ENCODE measurements at regions not wholly inside any gene's neighbourhood (a gene's known extent, or its start where the extent isn't known, plus 50 kb on each side); places are given as distances from the start of the nearest gene placed in this dataset.

GRCh38 chr10:78212786-78213175 is 179.1 kb downstream of the RPS24 start:
- RAD21 ChIA-PET (ENCODE audit: low non-redundant PET in 1 of 2, low total read pairs in 2 of 2, uncharacterized antibody in 2 of 2, unreplicated experiment in 2 of 2): no interaction called here
- Histone ChIP-seq H3K9me2 (ENCODE audit: insufficient read depth) (no peaks in the 10 kb centered on the region), H3K9me3 (ENCODE audit: control insufficient read depth in 1 of 2, insufficient read depth in 1 of 2, low read depth in 1 of 2, low read length in 2 of 2) (no peaks in the 10 kb centered on the region), H3K36me3 (ENCODE audit: control insufficient read depth in 1 of 2, insufficient read depth in 2 of 2, low read length in 2 of 2) (no peaks in the 10 kb centered on the region), H3K4me1 (ENCODE audit: control insufficient read depth in 1 of 2, insufficient read depth in 2 of 2, low read length in 2 of 2) (no peaks in the 10 kb centered on the region), H3K4me2 (ENCODE audit: low read length) (no peak overlapping the region), H3K27ac (ENCODE audit: low read depth, low read length) (no peak overlapping the region), H4K20me1 (ENCODE audit: insufficient read depth) (no peaks in the 10 kb centered on the region), H2AFZ (ENCODE audit: low read depth, low read length, poor library complexity, severe bottlenecking) (no peak overlapping the region), H3K4me3 (replicated peaks in 1 of 2; ENCODE audit: low read depth in 1 of 2, low read length in 2 of 2) (no peak overlapping the region), H3K9ac (ENCODE audit: low read length) (no peak overlapping the region), H3K27me3 (ENCODE audit: insufficient read depth, low read length) (peaks cover 26% of the 10 kb centered on the region; the same call in 1 of the 2 replicates), H3K79me2 (ENCODE audit: insufficient read depth, low read length) (no peaks in the 10 kb centered on the region)
- no peak for TF ChIP-seq SIN3A (IDR thresholded peaks at IDR 0.05; ENCODE audit: low read depth)
- TF ChIP-seq CBX3 (IDR thresholded peaks at IDR 0.05; ENCODE audit: low read depth): no peak
- no peak for TF ChIP-seq RAD21 (IDR thresholded peaks at IDR 0.05; ENCODE audit: low read depth)
- no peak for TF ChIP-seq EZH2 (IDR thresholded peaks at IDR 0.05)
- TF ChIP-seq REST (IDR thresholded peaks at IDR 0.05; ENCODE audit: low read depth): no peak
- no peak for TF ChIP-seq EZH2phosphoT487 (IDR thresholded peaks at IDR 0.05; ENCODE audit: borderline replicate concordance)
- no peak for TF ChIP-seq SP1 (IDR thresholded peaks at IDR 0.05; ENCODE audit: low read depth)
- TF ChIP-seq TCF7L2 (IDR thresholded peaks at IDR 0.05; ENCODE audit: borderline replicate concordance, extremely low read depth, insufficient read depth, insufficient read length): no peak
- no peak for TF ChIP-seq MAX (IDR thresholded peaks at IDR 0.05)
- TF ChIP-seq ZFX (IDR thresholded peaks at IDR 0.05): no peak
- no peak for TF ChIP-seq POLR2AphosphoS5 (IDR thresholded peaks at IDR 0.05; ENCODE audit: low read depth, low read length)
- TF ChIP-seq ZNF274 (IDR thresholded peaks at IDR 0.05; ENCODE audit: low read depth, low read length): no peak
- CTCF ChIA-PET: interaction anchor here (1.1 to 1.2 kb wide), 2 partner anchors 90 to 982 kb away, joined by 3 to 4 read pairs; no protein-coding TSS in a partner anchor
- intact Hi-C loops (cut with micrococcal nuclease): loop anchor here (5.0 kb wide), 1 partner anchor 445 kb away; no protein-coding TSS in a partner anchor
- no peak for DNase-seq (ENCODE audit: low read depth, low spot score)
- BruUV-seq (replicated peaks): no TSS peak
- POLR2A ChIA-PET: no interaction called here
- ATAC-seq: no peak

All from HCT116 (cell line).